ENCODE measurements at regions not wholly inside any gene's neighbourhood (a gene's known extent, or its start where the extent isn't known, plus 50 kb on each side); places are given as distances from the start of the nearest gene placed in this dataset.

- DNase-seq = no peak
Measured at GRCh38 chr16:80033783-80034468, 433.4 kb upstream of the MAF start.

- no peak for DNase-seq
Measured at GRCh38 chr16:80029761-80030481, 429.4 kb upstream of the MAF start.

- DNase-seq = no peak
Measured at GRCh38 chr16:80029381-80029630, 428.8 kb upstream of the MAF start.

GRCh38 chr16:80028581-80029380, 428.2 kb upstream of the MAF start:
- no peak for DNase-seq

- DNase-seq = no peak
Measured at GRCh38 chr16:80027007-80027965, 426.7 kb upstream of the MAF start.

GRCh38 chr16:80025236-80025635, 424.7 kb upstream of the MAF start:
- no peak for DNase-seq

- no peak for DNase-seq
Measured at GRCh38 chr16:80024443-80024842, 423.9 kb upstream of the MAF start.

- no peak for DNase-seq
Measured at GRCh38 chr16:80023865-80024264, 423.3 kb upstream of the MAF start.

GRCh38 chr16:80019395-80019794, 418.9 kb upstream of the MAF start:
- no peak for DNase-seq

- no peak for DNase-seq
Measured at GRCh38 chr16:80018466-80018865, 417.9 kb upstream of the MAF start.

GRCh38 chr16:80016731-80017326, 416.3 kb upstream of the MAF start:
- no peak for DNase-seq

GRCh38 chr16:80015566-80015965, 415.0 kb upstream of the MAF start:
- no peak for DNase-seq

GRCh38 chr16:80014241-80014939, 413.9 kb upstream of the MAF start:
- no peak for DNase-seq

GRCh38 chr16:80012586-80012985, 412.0 kb upstream of the MAF start:
- DNase-seq = no peak

GRCh38 chr16:80009971-80010659, 409.6 kb upstream of the MAF start:
- no peak for DNase-seq

- DNase-seq = no peak
Measured at GRCh38 chr16:80008857-80009256, 408.3 kb upstream of the MAF start.

GRCh38 chr16:80007231-80007630, 406.7 kb upstream of the MAF start:
- DNase-seq = no peak

- DNase-seq = no peak
Measured at GRCh38 chr16:80006241-80007215, 406.0 kb upstream of the MAF start.

GRCh38 chr16:80004113-80004512, 403.6 kb upstream of the MAF start:
- no peak for DNase-seq

GRCh38 chr16:80002261-80002660, 401.7 kb upstream of the MAF start:
- no peak for DNase-seq
